K562 (cell line): ENCODE measurements at regions not wholly inside any gene's neighbourhood (a gene's known extent, or its start where the extent isn't known, plus 50 kb on each side); places are given as distances from the start of the nearest gene placed in this dataset.

ENCODE experiments used
- ATAC-seq: fragments of 200-7000 bp; cut with Tn5 transposase; 3 replicates; pipeline ENCODE4 v1.9.1; 2020; ENCODE audit warnings: moderate library complexity
- BruUV-seq: library from RNA; stranded (reverse); fragments of 400-500 nt; replicated peaks from 2 replicates; lab custom pipeline; 2021; lab: Mats Ljungman, UMichigan
- CTCF ChIA-PET: fragments of 300-600 bp; formaldehyde crosslinking; extraction: SDS; loops from one replicate; lab custom pipeline; 2021; ENCODE audit warnings: low intra/inter-chr PET ratio; lab: Yijun Ruan, JAX
- POLR2A ChIA-PET: fragments of 300-600, 350-650 bp; sonication (Branson Sonifier 250); formaldehyde crosslinking; extraction: SDS; loops from one replicate; lab custom pipeline; 2021; ENCODE audit warnings: antibody characterized with exemption, inconsistent platforms; lab: Yijun Ruan, JAX
- DNase-seq, 4 experiments: peaks; one replicate each; pipeline versions ENCODE4 v3.0.0 to v3.0.0-alpha.2; 2011 to 2018; ENCODE audit warnings: low spot score in 3 of 4, mixed read lengths in 3 of 4; ENCODE audit errors: extremely low read depth in 1 of 4
- FAIRE-seq: peaks from 2 replicates; lab custom pipeline; 2011; peaks lifted over from hg19 to GRCh38; lab: Jason Lieb, UNC
- H2AFZ ChIP-seq: 2 replicates; pipeline ENCODE4 v1.6.0; 2011; ENCODE audit warnings: low read depth, low read length, control low read depth, inconsistent platforms
- H3K27ac ChIP-seq: fragments of 200-600 bp; 3 replicates; pipeline ENCODE4 v1.8.0; 2011; ENCODE audit warnings: low read depth, mild to moderate bottlenecking, control low read depth, inconsistent platforms, low read length, moderate library complexity, mixed read lengths; ENCODE audit errors: extremely low read depth
- H3K27me3 ChIP-seq, 2 experiments: fragments of 300-600 bp in 1 of 2; 2 replicates in 1 of 2; 3 replicates in 1 of 2; pipeline versions ENCODE4 v1.6.0 to v1.8.0; 2011; ENCODE audit warnings: inconsistent platforms in 2 of 2, low read length in 2 of 2, mild to moderate bottlenecking in 1 of 2, mixed read lengths in 1 of 2, moderate library complexity in 1 of 2; ENCODE audit not compliant: control insufficient read depth in 2 of 2, insufficient read depth in 2 of 2
- H3K36me3 ChIP-seq: fragments of 300-600 bp; 3 replicates; pipeline ENCODE4 v1.8.0; 2011; ENCODE audit warnings: mild to moderate bottlenecking, low read length, inconsistent platforms; ENCODE audit not compliant: control insufficient read depth, insufficient read depth
- H3K4me1 ChIP-seq, 2 experiments: fragments of 200-600 bp in 1 of 2; replicated peaks in 1 of 2; 2 replicates in 1 of 2; 3 replicates in 1 of 2; pipeline versions ENCODE4 v1.5.1 to v1.8.0; 2011; ENCODE audit warnings: inconsistent platforms in 2 of 2, low read length in 2 of 2, mild to moderate bottlenecking in 1 of 2, mixed read lengths in 1 of 2, moderate library complexity in 1 of 2; ENCODE audit not compliant: control insufficient read depth in 2 of 2, insufficient read depth in 2 of 2
- H3K4me2 ChIP-seq: 2 replicates; pipeline ENCODE4 v1.6.1; 2011; ENCODE audit warnings: low read length, control low read depth, inconsistent platforms, mixed read lengths; ENCODE audit not compliant: insufficient read depth
- H3K4me3 ChIP-seq: fragments of 200-600 bp; sonication (generic), shearing (Covaris generic); 2 replicates; pipeline ENCODE4 v1.5.1; 2016; ENCODE audit warnings: control low read depth, inconsistent platforms
- H3K79me2 ChIP-seq: fragments of 200-600 bp; 3 replicates; pipeline ENCODE4 v1.8.0; 2011; ENCODE audit warnings: low read length, inconsistent platforms; ENCODE audit not compliant: control insufficient read depth, insufficient read depth
- H3K9ac ChIP-seq, 2 experiments: 2 replicates each; pipeline versions ENCODE4 v1.6.0 to v1.6.1; 2011; ENCODE audit warnings: low read depth in 2 of 2, low read length in 2 of 2, control low read depth in 1 of 2, inconsistent platforms in 1 of 2, mild to moderate bottlenecking in 1 of 2, mixed read lengths in 1 of 2; ENCODE audit not compliant: insufficient read depth in 1 of 2
- H3K9me1 ChIP-seq: one replicate; pipeline ENCODE4 v1.6.0; 2011; ENCODE audit warnings: inconsistent platforms, mild to moderate bottlenecking, low read length, moderate library complexity; ENCODE audit not compliant: control insufficient read depth, insufficient read depth
- H3K9me3 ChIP-seq: replicated peaks from 2 replicates; pipeline ENCODE4 v1.5.1; 2011; ENCODE audit warnings: low read depth, low read length, inconsistent platforms; ENCODE audit not compliant: control insufficient read depth, insufficient read depth
- H4K20me1 ChIP-seq: replicated peaks from 2 replicates; pipeline ENCODE4 v1.6.1; 2011; ENCODE audit warnings: low read length, inconsistent platforms, mixed read lengths; ENCODE audit not compliant: control insufficient read depth, insufficient read depth
- ASH1L ChIP-seq: fragments of 450-650 bp; IDR thresholded peaks from 2 replicates; pipeline ENCODE4 v1.6.1; 2018; ENCODE audit warnings: borderline replicate concordance, mild to moderate bottlenecking, low read depth; ENCODE audit not compliant: partially characterized antibody
- DIDO1 ChIP-seq: fragments of 450-650 bp; IDR thresholded peaks from 2 replicates; pipeline ENCODE4 v1.6.1; 2016; ENCODE audit warnings: low read depth, missing biosample characterization, missing genetic modification characterization
- ELF1 ChIP-seq: fragments of 200-800 bp; sonication (Bioruptor generic); IDR thresholded peaks from 2 replicates; pipeline ENCODE4 v1.6.1; 2016; ENCODE audit warnings: missing genetic modification characterization, missing compliant biosample characterization
- ILK ChIP-seq: fragments of 450-650 bp; IDR thresholded peaks from 2 replicates; pipeline ENCODE4 v1.6.1; 2016; ENCODE audit warnings: missing genetic modification characterization, low read depth, mild to moderate bottlenecking, missing compliant biosample characterization, moderate library complexity, borderline replicate concordance
- MAFG ChIP-seq: fragments of 450-650 bp; conservative IDR thresholded peaks from 2 replicates; pipeline ENCODE4 v1.6.1; 2016; ENCODE audit warnings: missing genetic modification characterization, missing compliant biosample characterization
- MAFK ChIP-seq: IDR thresholded peaks from 2 replicates; pipeline ENCODE4 v1.6.1; 2011; ENCODE audit warnings: low read length, improper control_type of control experiment
- NR1H2 ChIP-seq: sonication (generic); formaldehyde crosslinking; IDR thresholded peaks from 2 replicates; pipeline ENCODE4 v1.4.0; 2020; ENCODE audit warnings: mild to moderate bottlenecking, missing genetic modification reagents
- OTX1 ChIP-seq: fragments of 450-650 bp; formaldehyde crosslinking; IDR thresholded peaks from 2 replicates; pipeline ENCODE4 v1.4.0; 2022; ENCODE audit warnings: mild to moderate bottlenecking
- PHF21A ChIP-seq: fragments of 450-650 bp; IDR thresholded peaks from 2 replicates; pipeline ENCODE4 v1.6.1; 2017; ENCODE audit warnings: low read depth, borderline replicate concordance
- RFX1 ChIP-seq: fragments of 450-650 bp; IDR thresholded peaks from 2 replicates; pipeline ENCODE4 v1.6.1; 2016; ENCODE audit warnings: mild to moderate bottlenecking, moderate library complexity
- ZNF699 ChIP-seq: fragments of 250-450 bp; sonication (Bioruptor Pico); IDR thresholded peaks from 2 replicates; pipeline ENCODE4 v1.8.0; 2021; ENCODE audit warnings: mild to moderate bottlenecking, moderate library complexity; ENCODE audit not compliant: insufficient replicate concordance
- ZSCAN29 ChIP-seq: fragments of 450-650 bp; IDR thresholded peaks from 2 replicates; pipeline ENCODE4 v1.6.1; 2017
- WGBS: fragments of 100-300 bp; shearing (Covaris generic); methylation state at CpG from one replicate; pipeline ENCODE4 v1.1.6; 2016; ENCODE audit warnings: low coverage, mixed read lengths; ENCODE audit not compliant: insufficient coverage; ENCODE audit errors: missing lambda C conversion rate; 5-methylcytosine and 5-hydroxymethylcytosine counted together
- in situ Hi-C: fragments of 300-500 bp; cut with MboI; formaldehyde crosslinking; loops from 4 replicates; pipeline ENCODE4 v1.15.0; 2018; ENCODE audit warnings: inconsistent platforms, mixed read lengths
- intact Hi-C: fragments of 100-400 bp; cut with micrococcal nuclease; formaldehyde crosslinking; loops from 2 replicates; pipeline ENCODE4 v1.14.2; 2022
- TF ChIP-seq, protein P1 (sequence below): fragments of 250-450 bp; sonication (Bioruptor Pico); IDR thresholded peaks from 2 replicates; pipeline ENCODE4 v1.4.0; 2020

DNA sequence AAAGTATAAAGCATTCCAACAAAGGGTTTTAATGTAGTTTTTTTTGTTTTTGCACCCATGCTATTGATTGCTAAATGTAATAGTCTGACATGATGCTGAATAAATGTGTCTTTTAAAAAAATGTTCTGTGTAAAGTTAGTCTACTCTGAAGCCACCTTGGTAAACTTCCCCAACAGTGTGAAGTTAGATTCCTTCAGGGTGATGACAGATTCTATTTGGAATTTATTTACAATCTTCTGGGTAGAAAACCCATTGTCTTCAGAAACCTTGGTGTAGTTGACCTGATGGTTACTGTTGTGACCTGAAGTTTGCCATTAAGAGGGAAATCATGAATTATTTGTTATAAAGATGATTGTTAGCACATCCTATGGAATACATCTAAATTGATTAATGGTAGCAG lies 64.7 kb upstream of the TRPC7 start:
- Histone ChIP-seq H4K20me1 (no peaks in the 10 kb centered on the region), H3K27me3 (peaks cover 4 to 6% of the 10 kb centered on the region in 2 experiments; a peak in 3 of 5 replicates), H3K4me1 (no peaks in the 10 kb centered on the region), H3K4me2 (no peak overlapping the region), H3K4me3 (no peak overlapping the region), H2AFZ (no peak overlapping the region), H3K36me3 (no peaks in the 10 kb centered on the region), H3K27ac (no peak overlapping the region), H3K9ac (no peak overlapping the region), H3K9me3 (no peaks in the 10 kb centered on the region), H3K9me1 (no peaks in the 10 kb centered on the region), H3K79me2 (no peaks in the 10 kb centered on the region)
- DNase-seq (no peak), ATAC-seq (no peak), FAIRE-seq (no peak)
- no TSS peak for BruUV-seq
- intact Hi-C loops (no loop called here), in situ Hi-C loops (no loop called here)
- TF ChIP-seq MAFK (no peak), ZNF699 (CRISPR knock-in tag) (no peak), MAFG (tag) (no peak)
- ChIA-PET POLR2A (no interaction called here), CTCF (no interaction called here)

DNA sequence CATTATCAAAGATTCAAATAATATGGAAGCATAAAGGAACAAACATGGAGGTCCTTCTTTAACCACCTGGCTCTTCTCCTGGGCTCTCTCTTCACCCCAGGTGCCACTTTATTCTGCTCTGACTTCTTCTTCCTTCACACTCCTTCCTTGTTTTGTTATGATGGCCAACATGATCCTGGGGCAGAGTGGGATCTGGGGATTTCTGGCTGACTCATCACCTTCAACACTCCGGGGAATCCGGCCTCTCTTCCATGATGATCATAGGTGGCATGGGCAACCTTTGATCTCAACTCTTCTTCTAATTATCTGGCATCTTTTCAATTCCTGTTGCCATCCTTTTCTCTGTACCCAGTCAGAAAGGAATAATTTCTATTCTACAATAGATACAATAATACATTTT lies 62.1 kb upstream of the TRPC7 start:
- no peak for DNase-seq
- Histone ChIP-seq H2AFZ (no peak overlapping the region), H3K79me2 (no peaks in the 10 kb centered on the region), H3K4me1 (no peaks in the 10 kb centered on the region), H3K9me1 (no peaks in the 10 kb centered on the region), H3K4me3 (no peak overlapping the region), H3K27me3 (peaks cover 4 to 6% of the 10 kb centered on the region in 2 experiments; a peak in 3 of 5 replicates), H3K27ac (no peak overlapping the region), H3K4me2 (no peak overlapping the region), H3K9me3 (no peaks in the 10 kb centered on the region), H3K9ac (no peak overlapping the region), H3K36me3 (no peaks in the 10 kb centered on the region), H4K20me1 (no peaks in the 10 kb centered on the region)
- in situ Hi-C loops (loop anchor here (10.0 kb wide), 1 partner anchor 183 kb away; no protein-coding TSS in a partner anchor), intact Hi-C loops (loop anchor here (5.0 kb wide), 1 partner anchor 345 kb away; no protein-coding TSS in a partner anchor)
- POLR2A ChIA-PET, result interaction anchor here (0.7 kb wide), 1 partner anchor 722 kb away, joined by 3 read pairs; no protein-coding TSS in a partner anchor
- CTCF ChIA-PET, result no interaction called here
- no peak for FAIRE-seq
- BruUV-seq, result no TSS peak
- WGBS, result 0% methylated on average over 2 of the region's 2 CpGs
- ATAC-seq, result no peak
- TF ChIP-seq OTX1 (CRISPR knock-in tag) (no peak), NR1H2 (CRISPR knock-in tag) (no peak), PHF21A (no peak), ELF1 (no peak), ASH1L (no peak), RFX1 (no peak), DIDO1 (no peak), ZSCAN29 (no peak), ILK (tag) (no peak)
- TF ChIP-seq, protein P1, sequence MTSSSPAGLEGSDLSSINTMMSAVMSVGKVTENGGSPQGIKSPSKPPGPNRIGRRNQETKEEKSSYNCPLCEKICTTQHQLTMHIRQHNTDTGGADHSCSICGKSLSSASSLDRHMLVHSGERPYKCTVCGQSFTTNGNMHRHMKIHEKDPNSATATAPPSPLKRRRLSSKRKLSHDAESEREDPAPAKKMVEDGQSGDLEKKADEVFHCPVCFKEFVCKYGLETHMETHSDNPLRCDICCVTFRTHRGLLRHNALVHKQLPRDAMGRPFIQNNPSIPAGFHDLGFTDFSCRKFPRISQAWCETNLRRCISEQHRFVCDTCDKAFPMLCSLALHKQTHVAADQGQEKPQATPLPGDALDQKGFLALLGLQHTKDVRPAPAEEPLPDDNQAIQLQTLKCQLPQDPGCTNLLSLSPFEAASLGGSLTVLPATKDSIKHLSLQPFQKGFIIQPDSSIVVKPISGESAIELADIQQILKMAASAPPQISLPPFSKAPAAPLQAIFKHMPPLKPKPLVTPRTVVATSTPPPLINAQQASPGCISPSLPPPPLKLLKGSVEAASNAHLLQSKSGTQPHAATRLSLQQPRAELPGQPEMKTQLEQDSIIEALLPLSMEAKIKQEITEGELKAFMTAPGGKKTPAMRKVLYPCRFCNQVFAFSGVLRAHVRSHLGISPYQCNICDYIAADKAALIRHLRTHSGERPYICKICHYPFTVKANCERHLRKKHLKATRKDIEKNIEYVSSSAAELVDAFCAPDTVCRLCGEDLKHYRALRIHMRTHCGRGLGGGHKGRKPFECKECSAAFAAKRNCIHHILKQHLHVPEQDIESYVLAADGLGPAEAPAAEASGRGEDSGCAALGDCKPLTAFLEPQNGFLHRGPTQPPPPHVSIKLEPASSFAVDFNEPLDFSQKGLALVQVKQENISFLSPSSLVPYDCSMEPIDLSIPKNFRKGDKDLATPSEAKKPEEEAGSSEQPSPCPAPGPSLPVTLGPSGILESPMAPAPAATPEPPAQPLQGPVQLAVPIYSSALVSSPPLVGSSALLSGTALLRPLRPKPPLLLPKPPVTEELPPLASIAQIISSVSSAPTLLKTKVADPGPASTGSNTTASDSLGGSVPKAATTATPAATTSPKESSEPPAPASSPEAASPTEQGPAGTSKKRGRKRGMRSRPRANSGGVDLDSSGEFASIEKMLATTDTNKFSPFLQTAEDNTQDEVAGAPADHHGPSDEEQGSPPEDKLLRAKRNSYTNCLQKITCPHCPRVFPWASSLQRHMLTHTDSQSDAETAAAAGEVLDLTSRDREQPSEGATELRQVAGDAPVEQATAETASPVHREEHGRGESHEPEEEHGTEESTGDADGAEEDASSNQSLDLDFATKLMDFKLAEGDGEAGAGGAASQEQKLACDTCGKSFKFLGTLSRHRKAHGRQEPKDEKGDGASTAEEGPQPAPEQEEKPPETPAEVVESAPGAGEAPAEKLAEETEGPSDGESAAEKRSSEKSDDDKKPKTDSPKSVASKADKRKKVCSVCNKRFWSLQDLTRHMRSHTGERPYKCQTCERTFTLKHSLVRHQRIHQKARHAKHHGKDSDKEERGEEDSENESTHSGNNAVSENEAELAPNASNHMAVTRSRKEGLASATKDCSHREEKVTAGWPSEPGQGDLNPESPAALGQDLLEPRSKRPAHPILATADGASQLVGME (CRISPR knock-in tag), result no peak
